ENCODE measurements at regions not wholly inside any gene's neighbourhood (a gene's known extent, or its start where the extent isn't known, plus 50 kb on each side); places are given as distances from the start of the nearest gene placed in this dataset.

DNA sequence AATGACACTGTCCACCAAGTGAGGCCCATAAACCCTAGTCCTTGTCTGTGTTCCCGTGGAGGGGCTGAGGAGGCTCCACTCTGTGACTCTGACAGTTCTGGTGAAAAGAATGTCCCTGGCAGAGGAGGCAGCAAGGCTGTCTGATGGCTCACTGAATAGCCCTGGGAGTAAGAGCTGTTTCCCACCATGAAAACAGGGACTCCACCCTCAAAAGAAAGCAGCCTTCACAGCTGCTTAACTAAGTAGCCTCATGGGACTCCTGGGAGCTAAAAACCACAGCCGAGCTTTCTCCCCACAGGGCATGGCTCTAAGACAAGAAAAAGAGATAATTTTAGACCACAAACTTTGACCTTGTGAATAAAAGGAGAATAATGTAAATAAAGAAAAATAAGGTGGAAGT, 135.1 kb upstream of the FRY start:
- no peak for DNase-seq (ENCODE audit: low read depth in 2 of 2)

- DNase-seq (ENCODE audit: low read depth in 2 of 2) = no peak
Measured at GRCh38 chr13:31898378-31899071, 133.0 kb upstream of the FRY start.

DNA sequence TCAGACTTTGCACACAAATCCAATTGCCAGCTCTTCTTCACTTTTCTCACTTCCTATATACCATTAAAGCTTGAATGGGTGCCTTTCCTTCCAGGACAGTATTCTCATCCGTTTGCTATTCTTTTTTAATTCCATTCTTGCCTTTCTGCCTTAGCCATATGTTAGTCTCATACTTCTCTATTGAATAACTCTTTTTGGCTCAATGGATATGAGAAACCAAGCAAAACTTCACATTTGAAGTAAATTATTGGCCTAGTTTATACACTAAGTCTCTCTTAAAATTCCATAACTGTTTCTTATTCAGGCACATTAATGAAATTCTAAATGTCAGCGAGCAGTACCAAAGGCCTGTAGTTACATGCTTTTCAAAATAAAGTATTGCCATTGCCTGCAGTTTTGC, 129.6 kb upstream of the FRY start:
- no peak for DNase-seq (ENCODE audit: low read depth in 2 of 2)

- no peak for DNase-seq (ENCODE audit: low read depth in 2 of 2)
Measured at GRCh38 chr13:31903111-31903815, 128.3 kb upstream of the FRY start.

GRCh38 chr13:31904941-31905824, 126.4 kb upstream of the FRY start:
- DNase-seq (ENCODE audit: low read depth in 2 of 2) = no peak

DNA sequence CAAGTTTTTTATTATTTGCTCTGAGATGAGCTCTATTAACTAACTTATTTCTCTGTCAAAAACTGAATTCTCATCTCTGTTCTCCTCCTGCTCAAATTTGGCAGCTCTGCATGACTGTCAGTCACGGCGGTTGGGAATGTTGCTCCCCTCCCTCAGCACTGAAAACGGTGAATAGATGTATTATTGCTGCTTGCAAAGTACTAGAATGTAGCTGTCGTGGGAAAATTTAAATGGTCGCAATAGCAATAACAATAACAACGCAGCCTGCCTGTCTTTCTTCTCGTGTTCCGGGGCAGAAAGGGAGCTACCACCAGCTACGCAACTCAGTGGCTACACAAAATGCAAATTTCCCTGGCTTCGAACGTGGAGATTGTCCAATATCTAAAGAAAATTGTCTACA, 125.6 kb upstream of the FRY start:
- DNase-seq (ENCODE audit: low read depth in 2 of 2) = no peak

- no peak for DNase-seq (ENCODE audit: low read depth in 2 of 2)
Measured at GRCh38 chr13:31908696-31909411, 122.7 kb upstream of the FRY start.

DNA sequence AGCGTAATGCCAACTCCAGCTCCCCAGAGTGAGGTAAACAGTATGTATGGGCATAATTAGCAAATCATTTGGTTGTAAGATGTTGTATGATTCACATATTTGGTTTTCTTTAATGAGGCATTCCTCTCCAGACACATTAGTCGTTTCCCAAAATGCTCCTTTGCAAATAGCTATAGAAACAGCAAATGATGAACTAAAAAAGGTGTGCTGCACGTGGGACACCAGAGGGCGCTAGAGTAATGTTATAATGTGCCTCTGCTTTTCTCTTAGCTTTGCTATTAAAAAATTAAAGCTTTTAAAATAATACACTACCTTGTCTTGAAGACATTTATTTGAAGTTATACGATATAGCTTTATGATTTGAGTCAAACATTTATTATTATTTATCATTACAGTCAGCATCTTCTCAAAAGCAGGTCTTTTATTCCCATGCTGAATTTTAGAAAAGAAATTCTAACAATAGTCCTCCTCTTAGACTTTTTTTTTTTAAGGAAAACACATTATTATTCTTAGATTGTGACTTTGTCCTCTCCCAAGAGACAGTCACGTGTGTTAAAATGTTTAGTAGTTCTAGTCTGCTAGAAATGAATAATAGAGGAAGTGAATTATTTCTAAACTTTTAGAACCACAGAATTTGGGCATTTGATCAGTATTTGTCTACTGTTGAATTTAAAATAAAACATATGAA, 121.6 kb upstream of the FRY start:
- DNase-seq (ENCODE audit: low read depth in 2 of 2) = peak in 1 of 2 donors; percentile 19

DNA sequence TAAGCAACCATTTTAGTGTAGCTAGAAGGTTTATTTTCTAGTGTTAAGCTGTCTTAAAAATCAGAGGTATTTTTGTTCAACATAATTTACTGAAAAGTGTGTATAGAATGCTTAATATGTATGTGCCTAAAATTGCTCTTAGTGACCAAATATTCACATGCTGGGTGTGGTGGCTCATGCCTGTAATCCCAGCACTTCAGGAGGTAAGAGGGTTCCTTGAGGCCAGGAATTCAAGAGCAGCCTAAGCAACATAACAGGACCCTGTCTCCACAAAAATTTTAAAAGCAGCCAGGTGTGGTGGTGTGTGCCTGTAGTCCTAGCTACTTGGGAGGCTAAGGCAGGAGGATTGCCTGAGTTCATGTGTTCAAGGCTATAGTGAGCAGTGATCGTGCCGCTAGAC, 120.9 kb upstream of the FRY start:
- no peak for DNase-seq (ENCODE audit: low read depth in 2 of 2)

DNA sequence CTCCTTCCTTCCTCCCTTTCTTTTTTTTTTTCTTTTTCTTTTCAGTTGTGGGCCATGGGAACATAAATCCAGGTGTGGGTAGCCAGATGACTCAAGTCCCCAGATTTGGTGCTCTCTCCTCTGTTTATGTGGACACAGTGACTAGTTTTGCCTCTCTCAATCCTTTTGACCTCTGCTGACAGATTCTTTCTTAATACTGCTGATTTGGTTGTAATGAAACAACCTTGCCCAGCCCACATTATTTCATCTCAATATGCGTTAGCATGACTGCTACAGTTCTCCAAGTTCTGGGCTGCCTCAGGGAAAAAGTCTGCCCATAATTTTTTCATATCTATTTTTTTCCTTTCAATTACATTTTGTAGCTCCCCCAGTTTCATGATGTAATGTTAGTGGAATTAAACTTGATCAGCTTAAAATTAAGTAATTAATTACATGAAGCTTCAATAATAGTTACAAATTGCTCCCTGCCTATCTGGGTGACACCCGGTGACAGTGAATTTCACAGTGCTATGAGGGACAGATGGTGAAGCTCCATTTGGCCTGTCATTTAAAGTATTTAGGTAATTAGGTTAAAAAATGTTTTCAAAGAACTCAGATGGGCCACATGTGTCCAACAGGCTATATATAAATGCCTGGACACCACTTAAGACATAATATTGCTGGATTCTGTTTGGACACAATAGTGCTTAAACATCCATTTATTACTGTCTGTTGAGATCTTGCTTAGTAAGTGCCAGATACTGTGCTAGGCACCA, 118.8 kb upstream of the FRY start:
- DNase-seq (ENCODE audit: low read depth in 2 of 2) = no peak

- no peak for DNase-seq (ENCODE audit: low read depth in 2 of 2)
Measured at GRCh38 chr13:31913459-31913858, 118.1 kb upstream of the FRY start.

- no peak for DNase-seq (ENCODE audit: low read depth in 2 of 2)
Measured at GRCh38 chr13:31914843-31915242, 116.7 kb upstream of the FRY start.

GRCh38 chr13:31918707-31919106, 112.9 kb upstream of the FRY start:
- no peak for DNase-seq (ENCODE audit: low read depth in 2 of 2)

DNA sequence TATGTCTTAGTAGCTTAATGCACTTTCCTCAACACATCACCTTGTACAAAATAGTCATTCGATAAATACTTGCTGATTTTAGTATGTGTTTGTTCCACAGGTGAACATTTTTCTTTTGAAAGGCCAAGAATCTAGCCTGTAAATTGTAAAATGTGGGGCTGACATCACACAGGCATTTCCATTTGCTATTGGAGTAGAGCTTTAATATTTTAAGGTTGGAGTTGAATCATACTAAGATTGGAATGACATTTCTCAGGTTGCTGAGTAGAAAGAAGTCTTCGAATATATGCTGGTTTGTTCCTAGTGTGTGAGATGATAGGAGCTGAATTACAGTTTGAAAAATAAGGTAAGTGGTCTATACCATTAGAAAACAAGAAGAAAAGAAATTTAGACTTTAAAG, 112.3 kb upstream of the FRY start:
- DNase-seq (ENCODE audit: low read depth in 2 of 2) = no peak

- DNase-seq (ENCODE audit: low read depth in 2 of 2) = no peak
Measured at GRCh38 chr13:31919971-31920726, 111.4 kb upstream of the FRY start.

DNA sequence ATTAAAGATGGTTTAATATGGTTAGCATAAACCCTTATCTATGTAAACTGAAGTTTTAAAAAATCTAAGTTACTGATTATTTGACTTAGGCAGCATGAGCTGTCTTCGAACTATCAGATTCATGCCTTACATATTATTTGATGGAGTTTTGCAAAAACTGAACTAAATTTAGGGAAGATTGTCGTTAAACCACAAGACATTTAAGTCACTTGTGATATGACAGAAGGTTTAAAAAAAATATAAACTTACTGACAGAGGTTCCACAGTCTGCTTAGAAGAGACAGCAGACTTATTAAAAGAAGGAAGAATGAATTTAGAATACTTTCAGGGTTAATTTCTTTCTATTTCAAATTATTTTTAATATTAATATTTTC, 110.9 kb upstream of the FRY start:
- DNase-seq (ENCODE audit: low read depth in 2 of 2) = no peak

- DNase-seq (ENCODE audit: low read depth in 2 of 2) = no peak
Measured at GRCh38 chr13:31922724-31923123, 108.8 kb upstream of the FRY start.

DNA sequence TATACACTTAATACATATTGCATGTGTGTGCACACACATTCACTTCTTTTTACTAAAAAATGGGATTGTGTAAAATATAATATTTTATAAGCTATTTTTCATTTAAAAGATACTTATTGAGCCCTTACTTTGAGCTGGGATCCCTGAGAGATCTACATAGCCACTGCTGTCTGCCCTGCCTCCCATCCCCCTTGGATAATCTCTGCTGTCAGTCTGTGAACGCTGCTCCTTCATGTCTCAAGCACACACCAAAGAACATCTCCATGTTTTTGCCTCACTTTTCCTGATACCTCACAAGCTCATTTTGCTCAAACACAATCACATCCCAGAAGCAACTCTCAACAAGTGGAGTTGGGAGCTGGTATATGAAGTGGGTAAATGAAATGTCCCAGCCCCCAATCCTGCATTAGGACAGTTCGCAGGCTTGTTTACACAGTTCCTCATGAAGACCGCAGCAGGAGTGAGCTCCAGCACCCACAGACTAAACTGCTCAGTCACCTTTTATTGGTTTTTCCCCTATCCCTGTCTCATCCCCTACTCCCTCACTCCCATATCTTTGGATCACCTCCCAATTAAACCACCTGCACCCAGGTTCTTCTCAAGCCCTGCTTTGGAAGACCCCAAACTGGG, 108.3 kb upstream of the FRY start:
- no peak for DNase-seq (ENCODE audit: low read depth in 2 of 2)

- DNase-seq (ENCODE audit: low read depth in 2 of 2) = no peak
Measured at GRCh38 chr13:31925079-31925478, 106.5 kb upstream of the FRY start.
